PFSK-1 (cell line): ENCODE measurements at regions not wholly inside any gene's neighbourhood (a gene's known extent, or its start where the extent isn't known, plus 50 kb on each side); places are given as distances from the start of the nearest gene placed in this dataset.

ENCODE experiments used
- FOXP2 ChIP-seq: optimal IDR thresholded peaks from 2 replicates; pipeline ENCODE3; 2011; ENCODE audit warnings: borderline replicate concordance, control low read depth, inconsistent platforms; ENCODE audit not compliant: insufficient read depth; ENCODE audit errors: extremely low read length, extremely low read depth
- POLR2AphosphoS5 ChIP-seq: IDR thresholded peaks from 2 replicates; pipeline ENCODE4 v1.6.1; 2012; ENCODE audit warnings: low read depth, mild to moderate bottlenecking, control low read depth, low read length, moderate library complexity
- REST ChIP-seq, 2 experiments: IDR thresholded peaks; 2 replicates each; pipeline versions ENCODE4 v1.6.1 to v1.8.0; 2011 to 2012; ENCODE audit warnings: low read depth in 2 of 2, low read length in 2 of 2, control low read depth in 1 of 2, inconsistent platforms in 1 of 2, mild to moderate bottlenecking in 1 of 2, moderate library complexity in 1 of 2; ENCODE audit not compliant: insufficient read depth in 1 of 2
- SIN3A ChIP-seq: IDR thresholded peaks from 2 replicates; pipeline ENCODE4 v1.6.1; 2012; ENCODE audit warnings: mild to moderate bottlenecking, low read length, moderate library complexity, borderline replicate concordance; ENCODE audit not compliant: insufficient read depth
- TAF1 ChIP-seq: IDR thresholded peaks from 2 replicates; pipeline ENCODE4 v1.6.1; 2012; ENCODE audit warnings: low read length, control low read depth, borderline replicate concordance; ENCODE audit not compliant: insufficient read depth

GRCh38 chr20:4453359-4453758 is 204.3 kb upstream of the ADRA1D start:
- no peak for TF ChIP-seq POLR2AphosphoS5
- no peak for TF ChIP-seq TAF1
- no peak for TF ChIP-seq REST (IDR thresholded peaks at IDR 0.05; ENCODE audit: insufficient read depth in 1 of 2, low read depth in 2 of 2, low read length in 2 of 2)
- no peak for TF ChIP-seq FOXP2
- TF ChIP-seq SIN3A, result no peak

GRCh38 chr20:4451487-4452081 is 202.5 kb upstream of the ADRA1D start:
- TF ChIP-seq POLR2AphosphoS5, result no peak
- TF ChIP-seq SIN3A, result no peak
- TF ChIP-seq REST (IDR thresholded peaks at IDR 0.05; ENCODE audit: insufficient read depth in 1 of 2, low read depth in 2 of 2, low read length in 2 of 2), result no peak
- TF ChIP-seq FOXP2, result no peak
- TF ChIP-seq TAF1, result no peak

- TF ChIP-seq SIN3A (no peak), TAF1 (no peak), REST (IDR thresholded peaks at IDR 0.05; ENCODE audit: insufficient read depth in 1 of 2, low read depth in 2 of 2, low read length in 2 of 2) (no peak), POLR2AphosphoS5 (no peak), FOXP2 (no peak)
Measured at GRCh38 chr20:4449957-4450715, 201.0 kb upstream of the ADRA1D start.

- TF ChIP-seq SIN3A (no peak), FOXP2 (no peak), POLR2AphosphoS5 (no peak), REST (IDR thresholded peaks at IDR 0.05; ENCODE audit: insufficient read depth in 1 of 2, low read depth in 2 of 2, low read length in 2 of 2) (no peak), TAF1 (no peak)
Measured at GRCh38 chr20:4445784-4446183, 196.7 kb upstream of the ADRA1D start.
